GM18868 (cell line): ENCODE measurements at regions not wholly inside any gene's neighbourhood (a gene's known extent, or its start where the extent isn't known, plus 50 kb on each side); places are given as distances from the start of the nearest gene placed in this dataset.

Experiments
- ATAC-seq: cut with Tn5 transposase; IDR thresholded peaks from one replicate; pipeline ENCODE4 v1.9.1; 2021; ENCODE audit warnings: mild to moderate bottlenecking, moderate library complexity; ENCODE audit not compliant: unreplicated experiment

- ATAC-seq: no peak
Observed at GRCh38 chr1:212221801-212222200, 63.4 kb upstream of the PPP2R5A start.

DNA sequence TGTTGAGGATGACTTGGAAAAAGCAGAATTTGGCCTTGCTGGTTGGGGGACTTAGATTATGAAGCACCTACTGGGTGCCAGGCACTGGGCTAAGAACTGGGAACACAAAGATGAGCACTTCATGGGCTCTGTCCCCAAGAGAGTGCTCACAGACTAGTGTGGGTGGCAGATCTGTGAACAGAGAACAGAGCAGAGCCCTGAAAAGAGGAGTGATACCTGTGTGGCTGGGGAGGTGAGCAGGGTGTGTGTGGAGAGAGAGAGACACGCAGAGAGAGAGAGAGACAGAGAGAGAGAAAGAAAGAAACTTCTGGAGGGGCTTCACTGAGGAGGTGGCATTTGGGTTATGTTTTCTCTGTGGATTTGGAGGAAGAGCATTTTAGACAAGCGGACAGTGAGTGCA lies 61.1 kb upstream of the PPP2R5A start:
- no peak for ATAC-seq

DNA sequence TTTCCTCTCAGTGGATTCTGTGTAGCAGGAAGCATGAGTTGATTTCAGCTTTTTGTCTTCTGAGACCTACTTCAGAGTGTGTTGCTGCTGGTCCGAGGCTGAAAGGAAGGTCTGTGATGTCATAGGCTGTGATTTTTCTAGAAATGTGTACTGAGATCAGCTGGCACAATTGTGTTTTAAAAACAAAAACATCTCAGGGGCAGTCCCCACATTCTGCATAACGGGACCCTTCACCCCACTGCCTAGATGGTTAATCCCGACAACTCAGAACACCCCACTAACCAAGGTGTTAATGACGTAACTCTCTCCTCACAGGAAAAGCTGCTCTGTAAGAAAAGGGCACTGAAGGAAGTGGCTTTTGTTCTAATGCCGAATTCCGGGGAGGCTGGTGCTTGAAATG lies 59.8 kb upstream of the PPP2R5A start:
- ATAC-seq: peak; percentile 39

DNA sequence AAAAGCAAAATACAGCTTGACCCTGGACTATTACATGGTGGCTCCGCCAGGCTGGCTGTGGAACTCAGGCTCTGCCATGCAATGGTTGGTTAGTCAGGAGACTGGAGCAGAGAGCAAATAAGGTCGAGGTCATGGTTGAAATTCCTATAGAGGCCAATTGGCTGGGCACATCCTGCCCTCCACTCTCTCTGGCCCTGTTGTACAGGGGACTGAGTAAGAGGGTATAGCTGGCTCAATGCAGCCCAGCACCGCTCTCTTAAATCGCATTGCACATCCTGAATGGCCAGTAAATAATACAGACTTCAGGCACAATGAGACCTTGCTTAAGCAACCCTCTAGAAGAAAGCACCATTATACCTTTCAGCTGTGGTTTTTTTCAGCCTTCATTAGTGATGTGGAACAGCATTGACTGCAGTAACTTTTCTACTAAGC lies 59.3 kb upstream of the PPP2R5A start:
- ATAC-seq: peak; percentile 73

DNA sequence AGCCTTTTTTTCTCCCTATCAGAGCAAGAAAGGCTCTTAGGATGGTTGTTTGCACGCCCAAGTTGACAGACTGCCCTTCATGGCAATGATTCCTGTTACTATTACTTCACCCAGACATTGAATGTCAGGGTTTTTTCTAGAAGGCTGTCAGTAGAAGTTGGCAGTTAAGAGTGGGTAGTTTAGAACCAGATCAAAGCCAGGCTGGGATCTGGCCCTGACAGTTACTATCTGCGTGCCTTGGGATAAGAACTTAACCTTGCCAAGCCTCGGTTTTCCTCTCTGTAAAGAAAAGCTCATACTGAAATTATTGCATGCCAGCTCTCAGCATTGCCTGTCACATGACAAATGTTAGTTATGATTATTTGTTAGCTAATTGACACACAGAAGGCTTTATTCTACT lies 58.7 kb upstream of the PPP2R5A start:
- ATAC-seq: peak; percentile 7

DNA sequence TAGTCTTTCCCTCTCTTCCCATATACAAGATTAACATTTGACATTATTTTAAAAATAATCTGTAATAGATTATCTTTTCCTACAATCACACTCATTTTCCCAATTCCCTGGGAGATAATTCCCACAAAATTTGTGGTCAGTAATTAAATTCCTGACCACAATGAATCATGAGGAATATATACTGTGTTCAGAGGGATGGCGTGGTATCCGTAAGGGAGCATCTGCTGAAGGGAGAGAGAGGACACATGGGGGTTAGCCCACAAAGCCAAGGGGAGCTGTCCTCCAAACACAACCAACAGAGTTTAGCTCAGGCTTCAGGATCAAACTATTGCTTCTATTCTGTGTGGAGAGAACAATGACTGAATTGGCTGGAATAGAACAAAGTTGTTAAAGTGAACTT lies 57.1 kb upstream of the PPP2R5A start:
- ATAC-seq: no peak

DNA sequence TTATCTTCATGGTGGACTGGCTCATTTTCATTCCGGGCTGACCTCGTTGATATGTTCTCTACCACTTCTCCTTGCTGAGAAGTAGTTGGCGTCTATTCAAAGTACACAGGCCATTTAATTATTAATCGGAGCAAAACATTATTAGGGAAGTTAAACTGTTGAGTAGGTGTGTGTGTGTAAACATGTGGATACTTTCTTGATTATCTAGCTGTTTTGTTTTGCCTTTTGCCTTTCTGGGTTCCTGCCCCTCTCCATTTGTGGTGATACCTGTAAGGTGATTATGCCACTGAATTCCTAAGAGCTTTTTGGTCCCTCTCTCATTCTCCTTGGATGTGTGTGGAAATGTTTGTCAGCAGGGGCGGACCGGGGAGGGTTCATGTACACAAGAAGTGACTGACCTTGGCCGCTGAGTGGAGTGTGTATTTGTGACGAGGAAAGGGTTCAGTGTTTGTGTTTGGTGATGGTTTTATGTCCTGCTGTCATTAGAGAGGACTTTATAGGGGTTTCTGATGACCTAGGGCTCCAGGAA lies 56.6 kb upstream of the PPP2R5A start:
- no peak for ATAC-seq

- no peak for ATAC-seq
Observed at GRCh38 chr1:212229654-212230053, 55.6 kb upstream of the PPP2R5A start.

DNA sequence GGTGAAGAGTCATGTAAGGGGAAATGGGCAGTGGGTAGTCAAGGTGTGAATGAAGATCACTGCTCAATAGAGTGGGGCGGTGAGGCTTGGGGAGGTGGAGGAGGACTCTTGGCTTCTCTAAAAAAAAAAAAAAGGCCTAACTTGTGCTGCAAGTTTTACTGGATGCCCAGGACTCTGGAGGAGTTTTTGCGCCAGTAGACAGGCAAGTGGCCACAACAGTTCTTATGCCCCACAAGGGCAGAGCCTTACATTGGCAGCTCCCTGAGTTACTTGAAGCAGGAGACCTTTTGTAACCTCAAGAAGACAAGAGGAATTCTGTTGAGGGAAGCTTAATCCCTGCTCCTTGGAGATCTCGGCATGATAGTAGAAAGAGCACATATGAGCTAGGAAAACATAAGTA lies 54.9 kb upstream of the PPP2R5A start:
- no peak for ATAC-seq

DNA sequence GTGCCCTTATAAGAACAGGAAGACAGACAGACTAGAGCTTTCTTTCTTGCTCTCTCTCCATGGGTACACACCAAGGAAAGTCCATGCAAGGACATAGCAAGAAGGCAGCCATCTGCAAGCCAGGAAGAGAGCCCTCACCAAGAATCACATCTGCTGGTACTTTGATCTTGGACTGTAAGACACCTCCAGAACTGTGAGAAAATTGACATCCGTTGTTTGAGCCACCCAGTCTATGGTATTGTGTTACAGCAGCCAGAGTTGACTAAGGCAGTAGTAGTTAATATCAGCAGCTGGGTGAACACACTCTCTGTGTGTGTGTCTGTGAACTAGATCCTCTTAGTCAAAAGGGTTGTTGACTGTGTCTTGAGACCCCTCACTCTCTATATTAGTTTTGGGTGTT lies 53.8 kb upstream of the PPP2R5A start:
- no peak for ATAC-seq

DNA sequence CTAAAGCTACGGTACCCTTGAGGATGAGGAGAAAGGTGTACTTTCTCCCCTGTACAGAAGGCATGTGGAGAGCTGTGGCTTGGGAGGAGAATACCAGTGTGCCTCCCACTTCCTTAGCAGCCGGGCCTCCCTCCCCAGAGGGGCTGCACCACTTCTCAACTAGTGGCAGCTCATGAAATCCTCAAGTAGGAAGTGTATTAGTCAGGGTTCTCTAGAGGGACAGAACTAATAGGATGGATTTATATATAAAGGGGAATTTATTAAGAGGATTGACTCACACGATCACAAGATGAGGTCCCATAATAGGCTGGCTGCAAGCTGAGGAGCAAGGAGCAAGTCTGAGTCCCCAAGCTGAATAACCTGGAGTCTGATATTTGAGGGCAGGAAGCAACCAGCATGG lies 53.1 kb upstream of the PPP2R5A start:
- ATAC-seq: no peak

DNA sequence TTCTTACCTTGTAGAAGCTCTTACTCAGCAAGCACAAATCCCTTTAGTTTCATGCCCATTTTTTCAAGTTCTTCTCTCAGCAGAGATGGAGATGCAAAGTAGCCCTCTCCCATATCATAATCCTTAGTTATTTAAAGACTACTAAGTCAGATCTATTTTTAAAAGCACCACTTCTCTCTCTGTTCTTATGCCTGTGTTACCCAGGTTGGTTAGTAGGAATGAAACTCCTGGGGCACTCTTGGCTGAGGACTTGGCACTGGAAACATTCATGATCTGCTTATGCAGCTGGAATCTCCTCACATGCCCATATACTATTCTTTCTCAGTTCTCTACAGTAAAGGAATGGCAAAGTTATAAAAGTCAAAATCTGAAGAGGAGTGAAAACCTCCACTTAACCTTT lies 51.9 kb upstream of the PPP2R5A start:
- ATAC-seq: no peak

DNA sequence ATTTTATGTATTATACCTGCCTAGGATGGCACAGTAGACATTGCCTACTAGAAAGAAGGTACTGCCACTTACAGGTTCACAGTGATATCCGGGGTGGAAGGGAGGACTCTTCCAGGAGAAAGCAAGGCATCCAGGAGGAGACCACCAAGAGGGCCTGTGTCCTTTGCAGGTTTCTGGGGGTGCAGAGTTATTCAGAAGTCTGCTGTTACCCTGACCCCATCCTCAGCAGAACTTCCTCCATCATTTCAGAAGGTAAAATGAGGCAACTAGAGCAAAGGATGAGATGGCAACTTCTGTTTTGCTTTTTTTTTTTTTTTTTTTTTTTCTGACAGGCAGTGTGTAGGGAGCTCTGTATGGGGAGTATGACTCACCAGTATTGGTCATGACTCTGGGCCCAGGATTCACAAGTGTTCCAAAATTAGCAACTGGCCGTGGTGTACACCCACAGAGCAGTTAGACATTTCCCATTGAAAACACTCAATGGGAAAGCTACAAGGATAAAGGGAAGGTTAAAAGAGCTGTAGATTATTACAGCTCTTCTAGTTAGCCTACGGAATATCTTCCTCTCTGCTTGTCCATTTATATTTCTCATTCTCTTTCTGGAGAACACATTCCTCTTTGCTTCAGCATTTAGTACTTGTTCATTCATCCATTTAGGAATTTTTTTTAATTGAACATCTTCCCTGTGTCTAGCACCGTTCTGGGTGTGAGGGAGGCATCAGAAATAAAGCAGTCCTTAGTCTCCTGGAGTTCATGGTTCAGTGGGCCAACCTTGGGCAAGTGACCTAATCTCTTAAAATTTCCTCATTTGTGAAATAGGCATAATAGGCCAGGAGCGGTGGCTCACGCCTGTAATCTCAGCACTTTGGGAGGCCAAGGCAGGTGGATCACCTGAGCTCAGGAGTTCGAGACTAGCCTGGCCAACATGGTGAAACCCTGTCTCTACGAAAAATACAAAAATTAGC lies 50.5 kb upstream of the PPP2R5A start:
- ATAC-seq: peak; percentile 81
